ENCODE measurements at regions not wholly inside any gene's neighbourhood (a gene's known extent, or its start where the extent isn't known, plus 50 kb on each side); places are given as distances from the start of the nearest gene placed in this dataset.

DNA sequence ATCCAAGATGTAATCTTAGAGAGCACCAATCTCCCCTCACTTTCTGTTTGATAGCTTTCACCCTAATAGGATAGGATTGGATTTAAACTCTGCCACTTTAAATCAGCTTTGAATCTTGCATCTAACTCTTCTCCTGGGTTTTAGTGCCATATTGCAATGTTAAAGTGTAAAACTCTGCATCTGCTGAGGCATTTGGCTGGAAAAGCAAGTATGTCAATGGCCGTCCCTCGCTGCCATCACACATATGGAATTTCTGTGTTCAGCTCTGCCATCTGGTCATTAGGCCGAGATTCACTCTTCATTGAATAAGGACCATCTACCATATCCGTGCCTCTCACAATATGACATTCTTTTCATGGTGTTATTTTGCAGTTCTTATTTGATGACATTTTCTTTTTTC lies 728.1 kb upstream of the PIK3C3 start:
- Histone ChIP-seq H3K4me1 (ENCODE audit: control insufficient read depth, extremely low read depth, insufficient read depth, low read length) (no peaks in the 10 kb centered on the region), H3K27ac (ENCODE audit: insufficient read depth, low read depth, low read length) (no peak overlapping the region), H4K20me1 (replicated peaks; ENCODE audit: control insufficient read depth, extremely low read depth, insufficient read depth, low read length) (no peaks in the 10 kb centered on the region), H3K4me2 (ENCODE audit: insufficient read depth, low read length) (no peak overlapping the region), H2AFZ (ENCODE audit: low read depth, low read length) (no peak overlapping the region), H3K27me3 (ENCODE audit: control insufficient read depth in 2 of 2, insufficient read depth in 2 of 2, low read length in 2 of 2) (no peaks in the 10 kb centered on the region), H3K9ac (replicated peaks; ENCODE audit: extremely low read depth, insufficient read depth, low read length) (no peak overlapping the region), H3K79me2 (ENCODE audit: control insufficient read depth, insufficient read depth, low read length) (no peaks in the 10 kb centered on the region), H3K4me3 (replicated peaks in 1 of 3; ENCODE audit: insufficient read depth in 1 of 3, low read depth in 1 of 3, low read length in 3 of 3) (no peak overlapping the region), H3K9me1 (replicated peaks; ENCODE audit: control insufficient read depth, extremely low read depth, insufficient read depth, low read length) (no peaks in the 10 kb centered on the region), H3K36me3 (ENCODE audit: control insufficient read depth in 2 of 2, extremely low read depth in 1 of 2, insufficient read depth in 2 of 2, low read length in 2 of 2) (no peaks in the 10 kb centered on the region), H3K9me3 (replicated peaks; ENCODE audit: control insufficient read depth, insufficient read depth, low read length) (no peaks in the 10 kb centered on the region)
- intact Hi-C loops (cut with micrococcal nuclease) = no loop called here
- no TSS peak for BruUV-seq (replicated peaks)
- TF ChIP-seq MYC (IDR thresholded peaks at IDR 0.05; ENCODE audit: low read depth, low read length) (no peak), POLR2A (IDR thresholded peaks at IDR 0.05; ENCODE audit: low read depth, low read length) (no peak), JUN (IDR thresholded peaks at IDR 0.05; ENCODE audit: borderline replicate concordance, insufficient read depth, insufficient read length, low read depth) (no peak), POLR2AphosphoS5 (IDR thresholded peaks at IDR 0.05; ENCODE audit: insufficient read depth, low read depth, low read length) (no peak), FOS (IDR thresholded peaks at IDR 0.05; ENCODE audit: borderline replicate concordance, insufficient read depth, low read length) (no peak), GATA2 (IDR thresholded peaks at IDR 0.05; ENCODE audit: insufficient read depth, insufficient read length, low read depth, low read length) (no peak), EZH2 (IDR thresholded peaks at IDR 0.05; ENCODE audit: borderline replicate concordance, low read depth, low read length, severe bottlenecking) (no peak)
- TF ChIP-seq, protein P1, sequence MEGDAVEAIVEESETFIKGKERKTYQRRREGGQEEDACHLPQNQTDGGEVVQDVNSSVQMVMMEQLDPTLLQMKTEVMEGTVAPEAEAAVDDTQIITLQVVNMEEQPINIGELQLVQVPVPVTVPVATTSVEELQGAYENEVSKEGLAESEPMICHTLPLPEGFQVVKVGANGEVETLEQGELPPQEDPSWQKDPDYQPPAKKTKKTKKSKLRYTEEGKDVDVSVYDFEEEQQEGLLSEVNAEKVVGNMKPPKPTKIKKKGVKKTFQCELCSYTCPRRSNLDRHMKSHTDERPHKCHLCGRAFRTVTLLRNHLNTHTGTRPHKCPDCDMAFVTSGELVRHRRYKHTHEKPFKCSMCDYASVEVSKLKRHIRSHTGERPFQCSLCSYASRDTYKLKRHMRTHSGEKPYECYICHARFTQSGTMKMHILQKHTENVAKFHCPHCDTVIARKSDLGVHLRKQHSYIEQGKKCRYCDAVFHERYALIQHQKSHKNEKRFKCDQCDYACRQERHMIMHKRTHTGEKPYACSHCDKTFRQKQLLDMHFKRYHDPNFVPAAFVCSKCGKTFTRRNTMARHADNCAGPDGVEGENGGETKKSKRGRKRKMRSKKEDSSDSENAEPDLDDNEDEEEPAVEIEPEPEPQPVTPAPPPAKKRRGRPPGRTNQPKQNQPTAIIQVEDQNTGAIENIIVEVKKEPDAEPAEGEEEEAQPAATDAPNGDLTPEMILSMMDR (IDR thresholded peaks at IDR 0.05; ENCODE audit: extremely low read depth in 1 of 2, insufficient read depth in 1 of 2, low read depth in 1 of 2, low read length in 2 of 2) = no peak
- TF ChIP-seq, protein P2, sequence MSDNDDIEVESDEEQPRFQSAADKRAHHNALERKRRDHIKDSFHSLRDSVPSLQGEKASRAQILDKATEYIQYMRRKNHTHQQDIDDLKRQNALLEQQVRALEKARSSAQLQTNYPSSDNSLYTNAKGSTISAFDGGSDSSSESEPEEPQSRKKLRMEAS (IDR thresholded peaks at IDR 0.05; ENCODE audit: insufficient read depth, insufficient read length) = no peak
- ChIA-PET CTCF (interaction anchor here (0.9 to 1.1 kb wide), 2 partner anchors 10 to 165 kb away, joined by 3 read pairs; no protein-coding TSS in a partner anchor), POLR2A (no interaction called here)
- dilution Hi-C loops (cut with MboI; ENCODE audit: extremely low pct_ligation_motif_present, low sequenced_read_pairs) = no loop called here
- DNase-seq (ENCODE audit: low read depth, low spot score) = no peak
- no peak for FAIRE-seq

Data from endothelial cell of umbilical vein (primary cell).